ENCODE measurements at regions not wholly inside any gene's neighbourhood (a gene's known extent, or its start where the extent isn't known, plus 50 kb on each side); places are given as distances from the start of the nearest gene placed in this dataset.

DNA sequence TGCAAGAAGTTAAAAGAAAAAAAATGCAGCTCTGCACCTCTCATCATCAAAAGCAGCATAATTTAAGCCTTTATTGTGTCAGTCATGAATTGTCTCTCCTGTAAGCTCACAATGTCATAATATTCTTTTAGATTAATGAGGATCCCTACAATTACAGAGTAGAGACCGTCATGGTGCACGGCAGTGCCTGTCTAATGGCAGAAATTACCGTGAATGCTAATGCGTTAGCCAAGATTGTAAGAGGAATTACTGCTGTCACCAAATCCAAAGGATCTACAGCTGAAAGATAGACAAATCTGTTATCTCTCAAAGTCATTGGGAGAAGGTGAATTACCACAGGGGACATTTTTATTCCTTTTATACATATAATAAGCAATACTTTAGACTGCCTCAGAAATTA is 631.6 kb upstream of the NRSN1 start (continued):
- TF ChIP-seq SPEN (CRISPR knock-in tag; IDR thresholded peaks at IDR 0.05; ENCODE audit: low read depth) (no peak), SMAD3 (CRISPR knock-in tag; IDR thresholded peaks at IDR 0.05) (no peak), NBN (conservative IDR thresholded peaks at IDR 0.05) (no peak), KDM4B (CRISPR knock-in tag; IDR thresholded peaks at IDR 0.05) (no peak)

DNA sequence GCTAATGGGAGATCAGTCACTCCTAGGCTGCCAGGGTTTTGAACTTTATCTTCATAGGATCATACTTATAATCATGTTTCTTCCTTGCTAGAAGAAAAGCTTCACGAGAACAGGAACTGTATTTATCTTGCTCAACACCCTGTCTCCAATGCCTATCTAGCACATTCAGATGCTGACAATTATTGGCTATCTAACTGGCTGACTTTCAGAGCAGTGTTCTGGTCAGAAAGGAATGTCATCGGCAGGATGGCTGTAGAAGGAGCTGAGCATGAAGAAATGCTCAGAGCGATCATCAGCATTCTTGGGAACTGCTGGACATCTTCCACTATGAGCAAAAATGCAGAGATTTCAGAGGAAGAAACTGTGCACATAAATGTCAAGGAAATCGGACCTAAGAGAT is 628.0 kb upstream of the NRSN1 start:
- 3% methylated on average over 4 of the region's 4 CpGs for WGBS (ENCODE audit: low lambda C conversion rate)
- CTCF ChIA-PET (ENCODE audit: low intra/inter-chr PET ratio, low total read pairs): no interaction called here
- ATAC-seq (no peak), DNase-seq (ENCODE audit: low spot score) (no peak), FAIRE-seq (no peak)
- Histone ChIP-seq H3K4me3 (replicated peaks in 1 of 3; ENCODE audit: insufficient read depth in 1 of 3, low read depth in 2 of 3, low read length in 3 of 3) (no peak overlapping the region), H3K27me3 (ENCODE audit: control insufficient read depth in 1 of 2, insufficient read depth in 2 of 2, low read length in 2 of 2) (no peaks in the 10 kb centered on the region), H3K36me3 (replicated peaks in 1 of 2; ENCODE audit: control insufficient read depth in 1 of 2, insufficient read depth in 2 of 2, low read length in 2 of 2) (no peaks in the 10 kb centered on the region), H2AFZ (ENCODE audit: low read length) (no peak overlapping the region), H3K4me1 (ENCODE audit: insufficient read depth, low read length) (no peaks in the 10 kb centered on the region), H3K4me2 (ENCODE audit: low read depth, low read length) (no peak overlapping the region), H3K9ac (ENCODE audit: insufficient read depth, low read depth, low read length) (no peak overlapping the region), H3K27ac (ENCODE audit: extremely low read length, insufficient read depth, low read length) (no peak overlapping the region), H3K9me3 (ENCODE audit: low read length) (0 out of 2 replicates have a peak, but pooled peaks cover 12% of the 10 kb centered on the region), H3K79me2 (ENCODE audit: insufficient read depth, low read length) (no peaks in the 10 kb centered on the region), H4K20me1 (ENCODE audit: insufficient read depth, low read length) (no peaks in the 10 kb centered on the region)
- TF ChIP-seq ZNF543 (CRISPR knock-in tag; IDR thresholded peaks at IDR 0.05) (no peak), TBL1XR1 (IDR thresholded peaks at IDR 0.05; ENCODE audit: borderline replicate concordance, low read length, partially characterized antibody) (no peak), KDM5B (CRISPR knock-in tag; IDR thresholded peaks at IDR 0.05; ENCODE audit: borderline replicate concordance) (no peak), NFE2 (CRISPR knock-in tag; IDR thresholded peaks at IDR 0.05) (no peak)
- TF ChIP-seq, protein P1, sequence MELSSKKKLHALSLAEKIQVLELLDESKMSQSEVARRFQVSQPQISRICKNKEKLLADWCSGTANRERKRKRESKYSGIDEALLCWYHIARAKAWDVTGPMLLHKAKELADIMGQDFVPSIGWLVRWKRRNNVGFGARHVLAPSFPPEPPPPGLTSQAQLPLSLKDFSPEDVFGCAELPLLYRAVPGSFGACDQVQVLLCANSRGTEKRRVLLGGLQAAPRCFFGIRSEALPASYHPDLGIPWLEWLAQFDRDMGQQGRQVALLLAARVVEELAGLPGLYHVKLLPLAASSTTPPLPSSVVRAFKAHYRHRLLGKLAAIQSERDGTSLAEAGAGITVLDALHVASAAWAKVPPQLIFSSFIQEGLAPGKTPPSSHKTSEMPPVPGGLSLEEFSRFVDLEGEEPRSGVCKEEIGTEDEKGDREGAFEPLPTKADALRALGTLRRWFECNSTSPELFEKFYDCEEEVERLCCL (CRISPR knock-in tag; IDR thresholded peaks at IDR 0.05; ENCODE audit: borderline replicate concordance): no peak
- TF ChIP-seq, protein P2, sequence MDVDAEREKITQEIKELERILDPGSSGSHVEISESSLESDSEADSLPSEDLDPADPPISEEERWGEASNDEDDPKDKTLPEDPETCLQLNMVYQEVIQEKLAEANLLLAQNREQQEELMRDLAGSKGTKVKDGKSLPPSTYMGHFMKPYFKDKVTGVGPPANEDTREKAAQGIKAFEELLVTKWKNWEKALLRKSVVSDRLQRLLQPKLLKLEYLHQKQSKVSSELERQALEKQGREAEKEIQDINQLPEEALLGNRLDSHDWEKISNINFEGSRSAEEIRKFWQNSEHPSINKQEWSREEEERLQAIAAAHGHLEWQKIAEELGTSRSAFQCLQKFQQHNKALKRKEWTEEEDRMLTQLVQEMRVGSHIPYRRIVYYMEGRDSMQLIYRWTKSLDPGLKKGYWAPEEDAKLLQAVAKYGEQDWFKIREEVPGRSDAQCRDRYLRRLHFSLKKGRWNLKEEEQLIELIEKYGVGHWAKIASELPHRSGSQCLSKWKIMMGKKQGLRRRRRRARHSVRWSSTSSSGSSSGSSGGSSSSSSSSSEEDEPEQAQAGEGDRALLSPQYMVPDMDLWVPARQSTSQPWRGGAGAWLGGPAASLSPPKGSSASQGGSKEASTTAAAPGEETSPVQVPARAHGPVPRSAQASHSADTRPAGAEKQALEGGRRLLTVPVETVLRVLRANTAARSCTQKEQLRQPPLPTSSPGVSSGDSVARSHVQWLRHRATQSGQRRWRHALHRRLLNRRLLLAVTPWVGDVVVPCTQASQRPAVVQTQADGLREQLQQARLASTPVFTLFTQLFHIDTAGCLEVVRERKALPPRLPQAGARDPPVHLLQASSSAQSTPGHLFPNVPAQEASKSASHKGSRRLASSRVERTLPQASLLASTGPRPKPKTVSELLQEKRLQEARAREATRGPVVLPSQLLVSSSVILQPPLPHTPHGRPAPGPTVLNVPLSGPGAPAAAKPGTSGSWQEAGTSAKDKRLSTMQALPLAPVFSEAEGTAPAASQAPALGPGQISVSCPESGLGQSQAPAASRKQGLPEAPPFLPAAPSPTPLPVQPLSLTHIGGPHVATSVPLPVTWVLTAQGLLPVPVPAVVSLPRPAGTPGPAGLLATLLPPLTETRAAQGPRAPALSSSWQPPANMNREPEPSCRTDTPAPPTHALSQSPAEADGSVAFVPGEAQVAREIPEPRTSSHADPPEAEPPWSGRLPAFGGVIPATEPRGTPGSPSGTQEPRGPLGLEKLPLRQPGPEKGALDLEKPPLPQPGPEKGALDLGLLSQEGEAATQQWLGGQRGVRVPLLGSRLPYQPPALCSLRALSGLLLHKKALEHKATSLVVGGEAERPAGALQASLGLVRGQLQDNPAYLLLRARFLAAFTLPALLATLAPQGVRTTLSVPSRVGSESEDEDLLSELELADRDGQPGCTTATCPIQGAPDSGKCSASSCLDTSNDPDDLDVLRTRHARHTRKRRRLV (CRISPR knock-in tag; IDR thresholded peaks at IDR 0.05): no peak
- intact Hi-C loops (cut with micrococcal nuclease; ENCODE audit: unreplicated experiment) (no loop called here), in situ Hi-C loops (cut with HindIII; ENCODE audit: extremely low pct_ligation_motif_present, low pct_unique_long_range_greater_than_20kb) (no loop called here)
- POLR2A ChIA-PET: no interaction called here
- BruUV-seq (replicated peaks): no TSS peak

All from HepG2 (cell line).